Nucleus accumbens (tissue), 56 donors: ENCODE measurements at regions not wholly inside any gene's neighbourhood (a gene's known extent, or its start where the extent isn't known, plus 50 kb on each side); places are given as distances from the start of the nearest gene placed in this dataset.
"Not testable (repeated sequence)": the region's sequence is repeated elsewhere in the genome, so short reads cannot be mapped to it uniquely, and the experiment has no call there.

ENCODE experiments used
- DNase-seq, 56 donors: peaks; one replicate each; lab custom pipeline; 2025; lab: John Stamatoyannopoulos, UW

DNA sequence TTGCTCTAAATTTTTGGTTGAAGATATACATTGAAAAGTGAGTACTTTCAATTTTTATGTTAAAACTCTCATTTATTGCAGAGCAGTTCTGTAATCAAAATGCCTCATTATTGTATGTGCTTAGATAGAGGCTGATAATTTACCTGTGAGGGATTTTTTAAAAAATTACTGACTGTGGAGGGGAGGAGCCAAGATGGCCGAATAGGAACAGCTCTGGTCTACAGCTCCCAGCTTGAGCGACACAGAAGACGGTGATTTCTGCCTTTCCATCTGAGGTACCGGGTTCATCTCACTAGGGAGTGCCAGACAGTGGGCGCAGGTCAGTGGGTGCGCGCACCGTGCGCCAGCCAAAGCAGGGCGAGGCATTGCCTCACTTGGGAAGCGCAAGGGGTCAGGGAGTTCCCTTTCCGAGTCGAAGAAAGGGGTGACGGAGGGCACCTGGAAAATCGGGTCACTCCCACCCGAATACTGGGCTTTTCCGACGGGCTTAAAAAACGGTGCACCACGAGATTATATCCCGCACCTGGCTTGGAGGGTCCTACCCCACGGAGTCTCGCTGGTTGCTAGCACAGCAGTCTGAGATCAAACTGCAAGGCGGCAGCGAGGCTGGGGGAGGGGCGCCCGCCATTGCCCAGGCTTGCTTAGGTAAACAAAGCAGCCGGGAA, 89.4 kb downstream of the DDX11 start:
- DNase-seq = not testable (repeated sequence)

GRCh38 chr12:31174293-31174692, 100.6 kb downstream of the DDX11 start:
- DNase-seq = not testable (repeated sequence)

DNA sequence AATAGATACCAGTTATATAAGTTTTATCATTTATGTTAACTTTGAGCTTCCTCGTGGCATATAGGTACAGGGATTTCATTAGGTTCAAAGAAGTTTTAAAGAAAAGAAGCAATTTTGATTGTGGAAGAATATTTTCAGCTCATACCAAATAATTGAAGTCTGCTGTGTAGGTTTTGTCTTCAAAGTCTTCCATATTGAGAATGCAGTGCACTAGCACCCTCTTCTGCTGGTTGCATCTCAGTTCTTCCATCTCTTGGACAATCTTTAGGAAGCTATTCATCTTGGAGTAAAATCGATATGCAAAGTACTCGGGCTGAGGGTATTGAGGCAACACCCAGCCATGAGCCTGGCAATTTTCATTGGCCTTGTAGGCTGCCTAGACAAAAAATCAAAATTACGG, 103.9 kb downstream of the DDX11 start:
- DNase-seq = not testable (repeated sequence)

GRCh38 chr12:31178875-31179274, 105.2 kb downstream of the DDX11 start:
- not testable (repeated sequence) for DNase-seq

DNA sequence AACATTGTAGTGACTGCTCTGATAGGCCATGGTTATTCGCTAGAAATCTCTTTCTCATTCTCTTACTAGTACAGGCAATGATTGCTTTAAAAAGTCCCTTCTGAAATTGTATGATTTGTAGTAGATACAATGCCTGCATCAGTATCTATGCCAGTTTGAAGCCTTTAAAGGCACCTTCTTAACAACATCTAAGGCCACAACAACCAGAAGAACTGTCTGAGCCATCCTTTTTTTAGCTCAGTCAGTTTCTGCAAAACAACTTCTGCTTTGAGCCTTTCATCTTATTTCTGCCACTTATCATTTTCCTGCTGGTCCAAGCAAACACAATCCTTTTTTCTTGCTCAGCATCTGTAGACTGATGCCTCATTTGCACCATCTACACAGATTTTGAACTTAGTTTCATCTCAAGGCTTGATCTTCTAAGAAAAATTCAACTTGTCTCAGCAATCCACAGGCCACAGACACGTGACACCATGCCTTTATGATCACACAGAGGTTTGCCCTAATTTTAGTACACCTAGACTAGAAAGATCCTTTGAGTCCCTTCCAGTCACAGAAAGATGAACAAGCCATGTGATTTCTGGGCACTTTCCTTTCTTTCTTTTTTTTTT, 106.1 kb downstream of the DDX11 start:
- not testable (repeated sequence) for DNase-seq

DNA sequence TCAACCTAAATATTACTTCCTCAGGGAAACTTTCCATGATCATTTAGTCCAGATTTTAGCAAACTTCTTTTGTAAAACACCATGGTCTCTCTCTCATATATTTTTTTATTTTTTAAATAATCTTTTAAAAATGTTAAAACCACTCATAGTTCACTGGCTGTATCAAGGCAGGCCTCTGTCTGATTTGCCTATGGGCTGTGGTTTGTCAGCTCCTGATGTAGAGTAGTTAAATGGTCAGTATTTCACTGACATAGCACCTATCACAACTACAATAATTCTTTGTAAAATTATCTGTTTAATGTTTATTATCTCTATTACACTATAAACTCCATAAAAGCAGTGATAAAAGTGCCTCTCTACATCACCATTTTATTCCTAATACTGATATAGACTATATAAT, 108.9 kb downstream of the DDX11 start:
- DNase-seq = not testable (repeated sequence)

DNA sequence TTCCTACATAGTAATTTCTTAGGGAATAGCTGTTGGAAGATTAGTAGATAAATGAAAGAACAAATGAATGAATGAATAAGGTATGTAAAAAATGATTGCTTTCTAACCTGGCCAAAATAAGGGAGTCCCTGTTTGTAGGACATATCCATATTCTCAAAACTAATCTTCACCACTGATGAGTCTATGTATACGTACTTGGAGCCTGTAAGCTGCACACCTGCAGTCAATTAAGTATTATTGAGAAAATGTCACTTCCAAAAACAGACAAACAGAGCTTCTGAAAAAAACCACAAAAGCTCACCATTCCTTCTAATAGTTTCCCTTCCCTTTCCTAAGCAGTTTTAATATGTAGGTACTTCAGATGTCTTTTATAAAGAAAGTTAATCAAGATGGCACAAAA, 109.4 kb downstream of the DDX11 start:
- DNase-seq = not testable (repeated sequence)

DNA sequence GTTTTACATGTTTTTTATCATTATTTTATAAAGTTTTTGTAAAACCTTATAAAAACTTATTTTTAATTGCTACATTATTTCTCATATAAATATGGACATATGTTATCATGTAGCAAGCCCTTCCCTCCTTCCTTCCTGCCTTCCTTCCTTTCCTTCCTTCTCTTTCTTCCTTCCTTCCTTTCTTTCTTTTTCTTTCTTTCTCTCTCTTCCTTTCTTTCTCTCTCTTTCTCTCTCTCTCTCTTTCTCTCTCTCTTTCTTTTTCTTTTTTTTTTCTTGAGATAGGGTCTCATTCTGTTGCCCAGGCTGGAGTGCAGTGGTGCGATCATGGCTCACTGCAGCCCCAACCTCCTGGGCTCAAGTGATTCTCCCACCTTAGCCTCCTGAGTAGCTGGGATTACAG, 110.2 kb downstream of the DDX11 start:
- not testable (repeated sequence) for DNase-seq

GRCh38 chr12:31184667-31185066, 111.0 kb downstream of the DDX11 start:
- DNase-seq = not testable (repeated sequence)

GRCh38 chr12:31192689-31193088, 119.0 kb downstream of the DDX11 start:
- not testable (repeated sequence) for DNase-seq

DNA sequence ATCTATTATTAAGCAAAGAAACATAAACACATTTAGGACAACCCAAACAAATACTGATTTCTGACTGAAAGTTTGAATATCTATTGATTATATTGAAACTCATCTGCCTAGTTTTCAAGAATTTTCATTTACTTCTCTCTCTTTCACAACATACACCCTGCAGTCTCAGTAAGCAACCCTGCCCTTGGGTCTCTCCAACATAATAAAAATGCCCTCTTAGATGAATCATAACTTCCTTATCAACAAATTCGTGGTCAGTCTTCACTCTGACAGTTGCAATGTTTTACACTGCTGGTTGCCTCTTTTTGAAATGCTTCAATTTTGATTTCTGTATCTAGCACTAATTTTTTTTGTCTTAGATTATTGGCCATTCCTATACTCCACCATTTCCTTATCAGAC, 122.0 kb downstream of the DDX11 start:
- DNase-seq = not testable (repeated sequence)

GRCh38 chr12:31199476-31199875, 125.8 kb downstream of the DDX11 start:
- not testable (repeated sequence) for DNase-seq

DNA sequence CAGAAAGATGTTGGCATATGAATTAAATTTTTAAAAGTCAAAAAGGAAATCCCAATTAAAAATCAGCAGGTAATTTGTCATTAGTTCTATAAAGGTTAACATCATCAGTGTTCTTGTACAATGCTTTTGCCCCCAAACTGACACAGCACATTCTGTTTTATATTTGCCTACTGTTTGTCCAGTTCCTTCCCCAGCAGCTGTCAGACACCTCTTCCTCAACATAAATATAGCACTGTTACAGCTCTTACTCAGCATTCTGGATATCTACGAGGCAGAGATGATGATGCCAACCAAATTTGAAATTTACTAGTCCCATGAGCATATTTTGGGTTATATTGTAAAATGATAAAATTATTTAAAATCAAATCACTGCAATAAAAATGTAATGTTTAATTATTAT, 124.6 kb downstream of the SINHCAF start:
- DNase-seq = no peak

GRCh38 chr12:31203261-31203660, 122.7 kb downstream of the SINHCAF start:
- no peak for DNase-seq

DNA sequence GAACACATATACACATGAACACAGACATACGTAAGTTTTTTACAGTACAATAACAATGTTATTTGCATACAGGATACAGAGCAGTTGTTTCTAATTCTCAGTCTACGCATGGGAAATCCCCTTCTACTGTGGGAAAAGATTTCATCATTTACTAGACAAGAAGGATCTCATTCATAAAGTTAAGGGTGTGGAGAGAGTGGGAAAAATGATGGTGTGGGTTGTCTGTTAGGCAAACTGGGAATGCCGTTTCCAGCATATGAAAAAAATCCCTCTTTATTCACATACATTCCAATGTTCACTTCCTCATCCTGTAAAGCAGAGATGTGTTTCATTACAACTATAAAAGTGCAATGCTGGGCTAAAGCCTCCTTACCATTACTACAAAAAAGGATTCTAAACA, 120.9 kb downstream of the SINHCAF start:
- no peak for DNase-seq

- no peak for DNase-seq
Observed at GRCh38 chr12:31206038-31206670, 119.8 kb downstream of the SINHCAF start.

GRCh38 chr12:31207799-31208465, 118.0 kb downstream of the SINHCAF start:
- DNase-seq = no peak

- DNase-seq = no peak
Observed at GRCh38 chr12:31210104-31210503, 115.8 kb downstream of the SINHCAF start.

- DNase-seq = no peak
Observed at GRCh38 chr12:31210541-31210940, 115.4 kb downstream of the SINHCAF start.

DNA sequence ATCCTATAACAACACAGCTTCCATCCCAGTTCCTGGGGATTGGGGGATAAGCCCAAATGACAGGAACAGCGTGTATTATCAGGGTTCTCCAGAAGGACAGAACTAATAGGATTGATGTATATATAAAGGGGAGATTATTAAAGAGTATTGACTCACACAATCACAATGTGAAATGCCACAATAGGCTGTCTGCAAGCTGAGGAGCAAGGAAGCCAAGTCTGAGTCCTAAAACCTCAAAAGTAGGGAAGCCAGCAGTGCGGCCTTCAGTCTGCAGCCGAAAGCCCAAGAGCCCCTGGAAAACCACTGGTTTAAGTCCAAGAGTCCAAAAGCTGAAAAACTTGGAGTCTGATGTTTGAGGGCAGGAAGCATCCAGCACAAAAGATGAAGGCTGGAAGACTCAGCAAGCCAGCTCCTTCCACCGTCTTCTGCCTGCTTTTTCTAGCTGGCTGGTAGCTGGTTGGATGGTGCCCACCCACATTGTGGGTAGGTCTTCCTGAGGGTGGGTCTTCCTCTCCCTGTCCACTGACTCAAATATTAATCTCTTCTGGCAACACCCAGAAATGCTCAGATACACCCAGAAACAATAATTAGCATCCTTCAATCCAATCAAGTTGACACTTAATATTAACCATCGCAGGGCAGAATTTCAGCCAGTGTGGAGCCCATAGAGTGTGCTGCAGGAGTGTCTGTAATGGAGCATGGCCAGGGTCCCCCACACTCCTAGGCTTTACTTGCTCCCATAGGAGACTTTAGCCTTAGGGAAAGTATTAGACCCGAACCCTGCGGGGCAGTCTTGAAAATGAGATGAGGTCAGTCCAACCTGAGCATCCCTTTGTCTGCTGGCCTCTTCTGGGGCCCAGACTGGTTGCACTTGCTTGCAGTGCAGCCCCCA, 111.1 kb downstream of the SINHCAF start:
- DNase-seq = no peak
